ENCODE measurements at regions not wholly inside any gene's neighbourhood (a gene's known extent, or its start where the extent isn't known, plus 50 kb on each side); places are given as distances from the start of the nearest gene placed in this dataset.

DNA sequence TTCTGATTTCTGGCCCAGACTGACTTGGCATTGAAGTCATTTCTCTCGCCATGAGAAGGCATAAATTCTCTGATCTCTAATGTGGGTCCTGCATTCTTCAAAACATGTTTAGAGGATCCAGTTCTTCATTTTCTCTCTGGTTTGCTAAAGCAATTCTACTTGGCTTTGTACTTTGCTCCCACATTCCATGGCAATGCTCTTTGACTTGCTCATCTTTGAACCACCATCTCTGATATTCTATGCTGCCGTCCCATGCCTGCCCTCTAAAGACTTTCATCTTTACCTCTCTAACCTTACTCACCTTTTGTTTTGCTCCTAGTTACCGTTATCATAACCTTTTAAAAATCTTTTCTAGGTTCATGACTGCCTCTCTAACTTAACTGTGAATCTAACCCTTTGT, 366.9 kb downstream of the KIF4B start:
- FAIRE-seq = no peak

GRCh38 chr5:155381654-155382053, 368.1 kb downstream of the KIF4B start:
- DNase-seq (ENCODE audit: low spot score in 2 of 2) = no peak
- FAIRE-seq = no peak

More for the DNA sequence above, 366.9 kb downstream of the KIF4B start:
- no peak for DNase-seq (ENCODE audit: low spot score in 2 of 2)

DNA sequence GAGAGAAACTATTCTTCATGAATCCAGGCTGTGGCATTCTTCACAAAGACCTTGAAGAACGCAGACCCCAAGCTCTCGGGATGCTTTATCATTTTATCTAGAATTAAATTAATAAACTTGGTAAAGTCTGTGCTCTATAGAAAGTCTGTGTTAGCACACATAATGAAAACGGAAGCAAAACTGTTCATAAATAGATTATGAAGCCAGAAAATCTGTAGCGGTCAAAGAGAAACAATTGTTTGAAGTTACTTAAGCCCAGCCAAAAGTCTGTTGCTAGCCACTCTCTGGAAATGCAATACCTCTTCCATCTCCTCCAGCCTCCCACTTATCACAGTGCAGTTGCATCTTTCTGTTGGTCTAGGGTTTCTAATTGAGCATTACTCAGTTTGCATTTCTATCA, 375.9 kb downstream of the KIF4B start:
- FAIRE-seq (no peak), DNase-seq (ENCODE audit: low spot score in 2 of 2) (no peak)

GRCh38 chr5:155394727-155395126, 381.2 kb downstream of the KIF4B start:
- no peak for FAIRE-seq
- no peak for DNase-seq (ENCODE audit: low spot score in 2 of 2)

DNA sequence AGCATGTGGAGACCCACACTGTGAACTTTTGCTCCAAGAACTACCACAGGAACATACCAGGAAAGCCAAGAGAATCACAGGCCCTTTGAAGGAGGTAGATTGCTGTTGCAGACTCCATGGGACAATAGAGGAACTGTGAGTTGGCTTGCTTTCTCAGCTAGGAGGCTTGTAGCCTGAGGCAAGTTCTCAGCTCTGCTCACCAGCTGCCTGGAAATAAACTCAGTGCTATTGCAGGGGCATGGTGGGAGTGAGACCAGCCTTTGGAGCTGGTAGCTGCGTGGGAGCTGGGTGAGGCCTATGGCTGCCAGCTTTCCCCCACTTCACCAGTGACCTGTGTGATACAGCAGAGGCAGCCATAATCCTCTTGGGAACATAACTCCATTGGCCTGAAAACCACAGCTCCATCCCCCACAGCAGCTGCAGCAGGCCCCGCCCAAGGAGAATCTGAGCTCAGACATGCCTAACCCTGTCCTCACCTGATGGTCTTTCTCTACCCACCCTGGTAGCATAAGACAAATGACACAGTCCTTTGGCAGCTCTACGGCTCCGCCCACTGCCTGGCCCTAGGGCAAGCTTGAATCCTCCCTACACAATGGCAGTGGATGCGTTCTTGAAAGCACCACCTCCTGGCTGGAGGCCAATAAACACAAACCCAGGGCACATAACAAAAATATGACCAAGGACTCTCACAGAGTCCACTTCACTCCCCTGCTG, 389.5 kb downstream of the KIF4B start:
- FAIRE-seq (no peak), DNase-seq (ENCODE audit: low spot score in 2 of 2) (no peak)

GRCh38 chr5:155406815-155407214, 393.3 kb downstream of the KIF4B start:
- DNase-seq (ENCODE audit: low spot score in 2 of 2) (no peak), FAIRE-seq (no peak)

DNA sequence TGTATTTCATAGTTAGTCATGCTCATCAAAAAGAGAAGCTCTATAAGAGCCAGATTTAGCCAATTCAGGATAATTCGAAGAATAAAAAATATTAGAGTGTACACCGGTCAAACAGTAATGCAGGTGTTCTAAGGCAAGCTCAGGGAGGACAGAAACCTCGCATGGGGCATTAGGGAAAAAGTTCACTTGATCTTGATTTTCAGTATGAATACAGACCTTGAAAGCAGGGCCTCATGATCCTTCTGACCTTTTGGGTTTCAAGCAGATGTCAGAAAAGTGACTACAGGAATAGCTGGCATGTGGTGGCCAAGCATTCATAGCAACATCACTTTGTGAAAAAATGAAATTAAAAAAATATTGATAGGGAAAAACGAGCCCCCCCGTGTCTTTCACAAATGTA, 394.9 kb downstream of the KIF4B start:
- DNase-seq (ENCODE audit: low spot score in 2 of 2) (no peak), FAIRE-seq (no peak)

- no peak for DNase-seq (ENCODE audit: low spot score in 2 of 2)
- FAIRE-seq = no peak
Measured at GRCh38 chr5:155416765-155417164, 403.2 kb downstream of the KIF4B start.

DNA sequence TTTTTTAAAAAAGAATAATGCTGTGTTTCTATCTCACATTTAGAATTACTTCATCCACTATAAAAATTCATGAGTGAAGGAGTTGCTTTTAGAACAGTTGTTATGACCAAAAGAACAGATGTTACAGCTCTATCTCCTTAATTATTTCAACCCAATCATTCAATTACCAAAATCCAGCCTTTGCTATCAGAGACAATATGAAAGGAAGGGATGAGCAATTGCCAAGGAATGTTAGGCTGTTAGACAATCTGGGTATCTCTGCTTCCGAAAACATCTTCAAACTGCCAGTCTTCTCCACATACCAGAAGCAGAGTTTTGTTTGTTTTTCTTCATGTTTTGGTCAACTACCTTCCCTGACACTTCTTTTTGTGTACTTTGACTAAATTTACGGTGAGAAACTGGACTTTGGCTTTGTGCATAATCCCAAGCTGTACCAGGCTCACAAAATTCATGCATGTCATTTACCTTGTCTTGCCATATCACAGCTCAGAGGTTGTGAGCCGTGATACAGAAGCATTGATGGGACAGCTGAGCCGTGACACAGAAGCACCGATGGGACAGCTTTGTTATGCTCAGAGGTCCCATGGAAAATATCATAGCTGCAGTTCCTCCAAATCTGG, 405.5 kb downstream of the KIF4B start:
- FAIRE-seq (no peak), DNase-seq (ENCODE audit: low spot score in 2 of 2) (no peak)

GRCh38 chr5:155430192-155430591, 416.6 kb downstream of the KIF4B start:
- FAIRE-seq = no peak

GRCh38 chr5:155434267-155434666, 420.7 kb downstream of the KIF4B start:
- no peak for FAIRE-seq

More at GRCh38 chr5:155430192-155430591, 416.6 kb downstream of the KIF4B start:
- no peak for DNase-seq (ENCODE audit: low spot score in 2 of 2)

GRCh38 chr5:155434681-155435080, 421.1 kb downstream of the KIF4B start:
- FAIRE-seq = no peak
- no peak for DNase-seq (ENCODE audit: low spot score in 2 of 2)

More at GRCh38 chr5:155434267-155434666, 420.7 kb downstream of the KIF4B start:
- no peak for DNase-seq (ENCODE audit: low spot score in 2 of 2)

DNA sequence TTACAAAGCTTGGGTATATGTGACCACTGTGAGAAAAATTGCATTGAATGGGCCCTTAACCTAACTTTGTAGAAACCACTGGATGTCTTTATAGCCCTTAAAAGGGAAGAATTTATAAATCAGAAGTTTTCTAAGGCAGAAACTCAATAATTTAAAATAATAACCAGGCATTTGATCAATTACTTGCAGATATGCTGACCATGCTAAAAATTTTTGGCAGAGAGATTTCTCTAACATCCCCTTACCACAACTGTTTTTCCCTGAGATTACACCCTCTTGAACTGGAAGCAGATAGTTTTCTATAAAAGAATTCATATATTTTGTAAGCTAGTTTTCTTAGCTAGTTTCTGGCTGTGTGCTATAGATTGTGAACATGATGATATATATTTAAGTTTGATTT, 428.3 kb downstream of the KIF4B start:
- FAIRE-seq (no peak), DNase-seq (ENCODE audit: low spot score in 2 of 2) (no peak)

DNA sequence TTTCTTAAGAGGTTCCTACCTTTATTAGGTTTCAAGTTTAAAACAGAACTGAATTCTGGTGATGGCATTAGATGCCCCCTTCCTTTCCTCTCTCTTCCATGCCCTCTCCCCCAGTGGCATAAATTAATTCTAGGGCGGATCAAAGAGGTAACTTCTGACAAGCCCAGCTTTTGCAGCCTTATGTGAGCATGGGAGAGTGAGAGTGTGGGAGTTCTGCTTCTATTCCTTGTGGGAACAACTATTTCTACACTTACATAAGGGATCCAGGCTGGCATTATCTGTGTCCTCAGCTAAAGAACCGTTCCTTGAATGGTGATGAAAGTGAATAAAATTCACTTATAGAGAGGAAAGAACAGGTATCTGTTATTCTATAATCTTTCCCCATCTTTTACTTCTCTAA, 437.6 kb downstream of the KIF4B start:
- FAIRE-seq (no peak), DNase-seq (ENCODE audit: low spot score in 2 of 2) (no peak)

DNA sequence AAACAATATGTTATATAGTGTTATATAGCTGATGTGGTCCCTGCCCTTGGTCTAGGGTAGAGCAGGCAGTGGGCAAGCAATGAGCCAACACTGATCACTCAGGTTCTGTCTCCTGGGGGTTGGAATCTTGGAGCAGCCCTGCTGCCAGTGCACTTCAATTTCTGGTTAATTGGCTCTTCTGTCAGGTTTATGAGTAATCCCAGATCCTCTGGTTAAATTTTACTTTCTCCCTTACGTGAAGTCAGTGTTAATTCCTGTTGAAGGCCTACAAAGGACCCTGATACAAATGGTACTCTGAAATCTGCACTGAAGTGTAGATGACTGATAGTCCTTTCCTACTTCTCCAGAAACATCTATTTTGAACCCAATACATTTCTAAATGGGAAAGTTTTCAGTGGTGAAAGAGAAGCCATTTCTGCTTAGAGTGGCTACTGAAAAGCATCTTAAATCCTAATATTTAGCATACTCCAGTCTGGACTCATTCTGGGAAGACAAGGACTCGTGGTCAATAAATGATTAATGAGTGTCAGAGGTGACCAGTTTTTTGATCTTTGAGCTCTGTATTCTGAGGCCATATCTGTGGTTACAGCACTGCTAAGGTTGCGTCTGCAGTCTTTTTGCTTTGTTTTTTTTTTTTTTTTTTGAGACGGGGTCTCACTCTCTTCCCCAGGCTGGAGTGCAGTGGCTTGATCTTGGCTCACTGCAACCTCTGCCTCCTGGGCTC, 442.4 kb downstream of the KIF4B start:
- FAIRE-seq (no peak), DNase-seq (ENCODE audit: low spot score in 2 of 2) (no peak)

GRCh38 chr5:155459889-155460500, 446.4 kb downstream of the KIF4B start:
- FAIRE-seq (no peak), DNase-seq (ENCODE audit: low spot score in 2 of 2) (no peak)

- no peak for FAIRE-seq
- DNase-seq (ENCODE audit: low spot score in 2 of 2) = no peak
Measured at GRCh38 chr5:155460501-155460931, 447.0 kb downstream of the KIF4B start.

- FAIRE-seq (no peak), DNase-seq (ENCODE audit: low spot score in 2 of 2) (no peak)
Measured at GRCh38 chr5:155461304-155461703, 447.7 kb downstream of the KIF4B start.

DNA sequence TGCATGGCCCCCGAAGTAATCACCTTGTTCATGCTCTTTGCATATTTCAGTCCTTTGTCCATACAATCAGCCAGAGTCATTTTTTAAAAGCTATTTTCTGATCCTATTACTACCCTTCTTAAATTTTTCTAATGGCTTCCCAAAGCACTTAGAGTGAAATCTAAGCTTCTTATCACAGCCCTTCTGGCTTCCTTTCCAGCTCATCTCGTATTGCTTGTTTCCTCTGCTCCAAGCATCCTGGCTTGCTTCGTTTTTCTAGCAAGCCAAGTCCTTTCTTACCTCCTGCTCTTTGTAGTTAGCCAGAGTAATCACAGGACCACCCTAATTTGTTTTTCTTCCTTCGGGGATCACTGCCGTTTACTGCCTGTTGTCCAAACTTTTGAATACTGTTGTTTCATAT, 453.3 kb downstream of the KIF4B start:
- FAIRE-seq (no peak), DNase-seq (ENCODE audit: low spot score in 2 of 2) (no peak)

DNA sequence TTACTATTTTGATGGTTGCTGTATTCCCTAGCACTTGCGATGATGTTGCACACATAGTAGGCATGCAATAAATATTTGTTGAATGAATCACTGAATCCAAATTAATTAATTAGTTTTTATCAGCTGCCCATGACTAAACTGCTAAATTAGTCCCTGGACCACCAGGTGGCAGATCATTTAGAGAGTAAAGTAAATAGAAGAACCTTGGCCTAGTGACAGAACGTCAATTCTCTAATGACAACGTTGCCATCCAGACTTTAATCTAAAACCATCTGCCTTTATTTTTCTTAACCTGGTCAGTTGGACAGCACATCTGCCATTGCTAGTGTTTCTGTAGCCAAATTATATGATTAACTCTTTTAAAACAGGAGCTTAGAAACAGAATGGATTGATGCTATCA, 457.5 kb downstream of the KIF4B start:
- FAIRE-seq = no peak
- no peak for DNase-seq (ENCODE audit: low spot score in 2 of 2)

GRCh38 chr5:155472780-155473179, 459.2 kb downstream of the KIF4B start:
- DNase-seq (ENCODE audit: low spot score in 2 of 2) = no peak
- FAIRE-seq = peak; percentile 30
